ENCODE measurements at regions not wholly inside any gene's neighbourhood (a gene's known extent, or its start where the extent isn't known, plus 50 kb on each side); places are given as distances from the start of the nearest gene placed in this dataset.

DNA sequence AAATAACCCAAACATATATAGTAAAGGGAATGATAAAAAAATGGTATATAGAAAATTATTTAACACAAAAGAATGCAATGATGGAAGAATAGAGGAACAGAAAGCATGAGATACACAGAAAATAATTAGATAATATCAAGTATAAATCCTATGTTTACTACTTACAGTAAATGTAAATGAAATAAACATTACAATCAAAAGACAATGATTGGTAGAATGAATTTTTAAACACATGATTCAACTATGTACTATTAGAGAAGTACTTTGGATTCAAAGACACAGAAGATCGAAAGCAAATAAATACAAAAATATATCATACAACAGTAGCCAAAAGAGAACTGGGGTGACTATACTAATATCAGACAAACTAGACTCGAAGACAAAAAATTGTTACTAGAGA, 97.6 kb upstream of the PARD3B start:
- DNase-seq, result no peak

GRCh38 chr2:204449977-204450376, 95.3 kb upstream of the PARD3B start:
- no peak for DNase-seq

- no peak for DNase-seq
These were observed 93.5 kb upstream of the PARD3B start for GRCh38 chr2:204451766-204452165.

DNA sequence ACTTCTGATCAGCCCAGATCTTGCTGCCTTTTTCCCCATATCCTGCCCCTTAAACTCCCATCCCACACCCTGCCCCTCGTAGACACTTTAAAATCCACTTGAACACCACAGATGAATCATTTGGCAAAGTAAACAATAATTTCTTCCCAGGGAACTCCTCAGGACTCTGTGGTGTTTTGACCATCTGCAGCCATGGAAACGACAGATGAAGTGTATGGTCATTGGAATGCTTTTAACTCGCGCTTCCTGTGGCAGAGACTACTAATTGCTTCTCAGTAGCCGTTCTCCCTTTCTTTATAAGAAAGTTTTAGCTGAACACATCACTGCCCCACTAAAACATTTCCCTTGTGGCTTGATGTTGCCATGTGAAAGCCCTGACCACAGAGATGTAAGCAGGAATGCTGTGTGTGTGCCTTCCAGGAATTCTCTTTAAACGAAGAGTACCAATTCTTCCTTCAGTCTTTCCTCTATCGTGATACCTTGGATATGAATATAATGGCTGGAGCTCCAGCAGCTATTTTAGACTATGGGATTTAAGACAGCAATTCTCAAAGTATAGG, 92.7 kb upstream of the PARD3B start:
- DNase-seq, result peak; percentile 13 to 41

- no peak for DNase-seq
These were observed 91.5 kb upstream of the PARD3B start for GRCh38 chr2:204453730-204454167.

GRCh38 chr2:204454672-204455380, 90.4 kb upstream of the PARD3B start:
- no peak for DNase-seq

GRCh38 chr2:204468746-204469429, 76.4 kb upstream of the PARD3B start:
- DNase-seq, result no peak

GRCh38 chr2:204470178-204470620, 75.1 kb upstream of the PARD3B start:
- no peak for DNase-seq

DNA sequence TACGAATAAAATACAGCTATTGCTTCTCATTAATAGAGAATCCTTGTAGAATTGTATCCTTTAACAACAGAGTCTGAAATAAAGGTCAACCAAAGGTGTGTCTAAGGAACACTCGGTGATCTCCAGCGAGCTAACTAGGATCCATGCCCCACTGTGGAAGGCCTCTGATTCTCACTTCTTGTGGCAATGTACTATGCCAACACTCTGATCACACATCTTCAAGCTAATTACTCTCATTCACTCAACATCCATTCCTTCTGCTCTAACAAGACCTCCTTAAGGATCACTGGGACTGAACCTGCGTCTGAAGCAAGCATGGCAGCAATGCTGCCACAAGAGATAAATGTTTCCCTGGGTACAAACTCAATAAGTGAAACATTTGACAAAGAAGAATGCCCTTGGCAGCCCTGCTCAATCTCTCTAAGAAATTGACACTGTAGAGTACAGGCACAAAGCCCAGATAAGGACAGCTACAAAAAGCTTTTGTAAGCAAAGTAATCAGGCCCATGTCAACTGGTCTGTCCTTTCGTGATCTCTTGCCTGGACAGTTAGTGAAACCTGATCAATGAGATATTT, 74.6 kb upstream of the PARD3B start:
- DNase-seq, result no peak

DNA sequence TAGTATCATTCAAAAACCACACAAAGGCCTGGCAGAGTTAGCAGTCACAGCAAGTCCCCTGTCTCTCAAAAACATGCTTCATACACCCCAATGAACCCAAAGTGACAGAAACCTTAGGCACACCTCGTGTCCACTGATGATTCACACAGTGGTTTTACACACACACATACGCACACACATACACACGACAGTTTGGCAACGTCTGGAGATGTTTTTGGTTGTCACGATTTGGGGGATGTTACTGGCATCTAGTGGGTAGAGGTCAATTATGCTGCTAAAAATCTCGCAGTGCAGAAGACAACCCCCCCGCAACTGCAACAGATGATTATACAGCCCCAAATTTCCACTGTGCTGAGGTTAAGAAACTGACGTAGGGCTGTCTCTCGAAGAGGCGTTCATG, 72.9 kb upstream of the PARD3B start:
- no peak for DNase-seq

GRCh38 chr2:204473224-204473623, 72.1 kb upstream of the PARD3B start:
- DNase-seq, result no peak

GRCh38 chr2:204475399-204475798, 69.9 kb upstream of the PARD3B start:
- no peak for DNase-seq

GRCh38 chr2:204477358-204477950, 67.8 kb upstream of the PARD3B start:
- no peak for DNase-seq

DNA sequence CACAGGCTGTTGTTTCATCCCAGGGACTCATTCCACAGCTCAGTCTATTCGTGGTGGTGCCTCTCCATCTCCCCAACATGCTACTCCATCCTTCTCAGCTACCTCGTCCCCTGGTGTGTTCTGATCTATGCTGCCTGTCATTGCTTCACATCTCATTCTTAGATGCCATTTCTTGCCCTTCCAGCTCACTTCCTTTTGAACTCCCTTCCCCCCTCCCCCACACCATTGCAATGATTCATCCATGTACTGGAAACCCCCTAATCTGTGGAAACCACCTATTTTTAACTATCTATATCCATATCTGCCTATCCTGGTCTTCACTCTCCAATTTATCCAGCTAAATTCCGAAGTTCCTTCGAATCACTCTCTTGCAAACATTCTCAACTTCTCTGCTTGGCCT, 65.7 kb upstream of the PARD3B start:
- DNase-seq, result no peak

DNA sequence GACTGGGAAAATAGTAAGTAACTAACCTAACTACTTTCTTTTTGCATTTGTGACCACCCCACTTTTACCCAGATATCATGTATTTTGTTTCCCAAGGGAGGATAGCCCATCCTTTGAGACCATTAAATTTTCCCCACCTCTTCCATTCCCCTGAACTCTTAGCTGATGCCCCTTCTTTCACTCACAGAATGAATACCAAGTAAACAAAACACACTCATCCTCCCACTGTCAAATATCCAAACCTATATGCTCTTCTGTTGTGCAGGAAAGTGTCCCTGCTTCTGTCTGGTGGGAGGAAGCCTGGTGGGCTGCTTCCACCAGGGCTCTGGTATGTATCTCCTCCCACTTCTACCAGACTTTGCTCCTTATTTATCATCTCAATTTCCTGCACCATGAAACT, 64.6 kb upstream of the PARD3B start:
- no peak for DNase-seq

DNA sequence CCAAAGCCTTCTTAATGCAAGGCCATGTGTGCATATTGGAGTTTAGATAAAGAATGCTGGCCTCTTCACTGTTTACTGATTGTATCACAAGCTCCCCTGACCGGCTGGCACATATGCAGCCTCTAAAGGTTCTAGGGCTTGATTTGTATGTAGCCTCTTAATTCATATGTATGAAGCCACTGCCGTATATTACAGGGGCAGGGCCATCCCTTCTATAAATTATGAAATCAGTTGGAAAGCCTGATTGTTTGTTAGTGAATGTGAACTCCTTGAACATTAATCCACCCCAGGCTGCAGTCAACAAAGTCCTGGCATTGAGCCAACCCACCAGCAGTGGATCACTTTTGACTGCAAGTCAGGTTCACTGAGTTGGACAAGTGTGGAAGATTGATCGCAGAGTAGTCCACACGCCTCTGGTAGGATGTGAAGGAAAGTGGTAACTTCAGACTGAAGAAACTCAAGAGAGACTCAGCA, 61.6 kb upstream of the PARD3B start:
- no peak for DNase-seq

GRCh38 chr2:204486321-204486720, 59.0 kb upstream of the PARD3B start:
- DNase-seq, result no peak

GRCh38 chr2:204486805-204487204, 58.5 kb upstream of the PARD3B start:
- no peak for DNase-seq

DNA sequence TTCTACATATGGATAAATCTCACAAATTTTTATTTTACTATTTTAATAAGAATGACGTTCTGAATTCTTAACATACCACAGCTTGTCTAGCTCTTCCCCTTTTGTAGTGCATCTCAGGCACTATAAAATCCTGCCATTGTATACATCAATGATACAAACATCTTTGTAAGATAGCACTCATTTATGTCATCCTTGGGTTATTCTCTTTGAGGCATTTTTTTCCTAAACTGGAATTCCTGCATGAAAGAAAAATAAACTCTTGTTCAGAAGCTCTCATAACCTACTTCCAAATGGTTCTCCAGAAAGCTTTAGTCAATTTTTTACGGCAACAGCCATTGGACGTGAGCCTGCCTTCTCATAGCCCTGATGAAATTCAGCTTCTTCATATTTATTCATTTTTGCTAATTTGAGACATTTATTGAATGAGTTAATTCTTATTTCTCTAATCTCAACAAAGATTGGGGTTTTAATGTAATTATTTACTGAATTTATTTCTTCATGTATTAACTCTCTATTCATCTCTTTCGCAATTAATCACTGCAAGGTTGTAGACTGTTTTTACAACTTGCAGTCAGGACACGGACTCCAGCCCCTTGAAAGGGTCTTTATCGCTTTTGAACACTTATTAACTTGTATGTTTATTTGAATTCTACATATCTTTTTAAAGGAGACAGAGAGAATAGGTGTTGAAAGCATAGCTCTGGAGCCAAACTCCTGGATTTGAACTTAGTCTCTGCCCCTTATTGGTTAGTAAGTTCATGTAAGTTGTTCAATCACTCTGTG, 57.6 kb upstream of the PARD3B start:
- no peak for DNase-seq

DNA sequence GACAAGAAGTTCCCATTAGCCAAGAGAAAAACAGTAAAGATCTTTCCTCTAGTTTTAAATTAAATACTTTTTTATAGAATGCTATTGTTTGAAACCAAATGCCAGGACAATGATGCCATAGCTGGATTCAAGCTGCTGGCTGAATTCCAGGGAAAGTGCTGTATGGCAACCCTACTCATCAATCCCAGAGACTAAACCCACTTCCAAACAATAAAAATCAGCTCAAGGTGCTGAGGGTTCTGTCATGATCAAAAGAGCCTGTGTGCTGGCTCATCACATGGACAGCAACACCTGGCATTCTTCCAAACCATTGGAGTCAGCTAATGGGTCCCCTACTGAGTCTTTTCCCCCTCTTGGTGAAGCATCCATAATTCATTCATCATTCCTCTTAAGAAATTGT, 53.7 kb upstream of the PARD3B start:
- DNase-seq, result peak in 1 of 2 experiments; percentile 22

GRCh38 chr2:204492417-204492816, 52.9 kb upstream of the PARD3B start:
- DNase-seq, result no peak

GRCh38 chr2:204494681-204495080, 50.6 kb upstream of the PARD3B start:
- DNase-seq, result no peak

- DNase-seq, result no peak
These were observed 49.9 kb upstream of the PARD3B start for GRCh38 chr2:204495381-204495780.

All from NCI-H187 (cell line).